D721Med (cell line): ENCODE measurements at regions not wholly inside any gene's neighbourhood (a gene's known extent, or its start where the extent isn't known, plus 50 kb on each side); places are given as distances from the start of the nearest gene placed in this dataset.
A peak's percentile ranks its signal among the peaks of the same experiment; 100 is the strongest.

Experiments used
- DNase-seq: peaks from one replicate; pipeline ENCODE4 v3.0.0; 2011; ENCODE audit warnings: low spot score; ENCODE audit not compliant: insufficient read length
- FAIRE-seq: peaks from 2 replicates; lab custom pipeline; 2011; peaks lifted over from hg19 to GRCh38; lab: Jason Lieb, UNC
- CTCF ChIP-seq: IDR thresholded peaks from 2 replicates; pipeline ENCODE4 v1.5.1; 2012; ENCODE audit warnings: mild to moderate bottlenecking, control low read depth; ENCODE audit not compliant: insufficient read depth; ENCODE audit errors: missing control alignments

DNA sequence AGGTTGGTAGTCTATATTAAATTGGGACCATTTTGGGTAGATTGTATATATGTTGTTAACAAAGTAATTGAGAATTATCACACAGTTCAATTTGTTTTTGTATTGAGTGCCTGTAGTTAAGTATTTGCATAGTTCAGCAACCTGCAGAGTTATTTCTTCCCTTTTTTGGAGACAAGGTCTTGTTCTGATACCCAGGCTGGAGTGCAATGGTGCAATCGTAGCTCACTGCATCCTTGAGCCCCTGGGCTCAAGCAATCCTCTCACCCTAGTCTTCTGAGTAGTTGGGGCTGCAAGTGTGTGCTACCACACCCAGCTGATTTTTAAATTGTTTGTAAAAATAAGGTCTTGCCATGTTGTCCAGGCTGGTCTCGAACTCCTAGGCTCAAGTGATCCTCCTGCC, 250.5 kb downstream of the UTRN start:
- no peak for TF ChIP-seq CTCF
- DNase-seq: no peak
- no peak for FAIRE-seq

- TF ChIP-seq CTCF: no peak
- no peak for FAIRE-seq
- no peak for DNase-seq
Observed at GRCh38 chr6:144536079-144536478, 250.9 kb downstream of the UTRN start.

GRCh38 chr6:144543006-144543871, 258.1 kb downstream of the UTRN start:
- TF ChIP-seq CTCF: no peak
- FAIRE-seq: no peak
- DNase-seq: no peak

DNA sequence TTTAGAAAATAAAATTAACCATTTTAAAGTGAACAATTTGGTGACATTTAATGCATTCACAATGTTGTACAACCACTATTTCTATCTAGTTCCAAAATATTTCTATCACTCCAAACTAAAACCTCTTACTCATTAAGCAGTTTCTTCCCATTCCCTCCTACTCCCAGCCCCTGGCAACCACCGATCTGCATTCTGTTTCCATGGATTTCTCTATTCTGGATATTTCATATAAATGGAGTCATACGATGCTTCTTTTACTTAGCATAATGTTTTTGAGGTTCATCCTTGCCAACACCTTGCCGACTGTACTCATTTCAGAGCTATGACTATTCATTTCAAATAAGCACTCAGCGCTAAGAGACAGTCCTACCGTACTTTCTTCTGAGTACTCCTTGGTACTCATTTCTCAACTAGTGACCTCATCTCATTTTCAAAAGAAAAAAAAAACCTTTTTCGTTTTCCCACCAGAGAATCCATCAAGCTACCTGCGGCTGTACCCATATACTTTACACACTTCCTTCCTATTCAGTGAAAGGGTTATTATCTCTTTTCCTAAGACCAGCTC, 259.2 kb downstream of the UTRN start:
- DNase-seq (no peak), FAIRE-seq (no peak)
- TF ChIP-seq CTCF: no peak

DNA sequence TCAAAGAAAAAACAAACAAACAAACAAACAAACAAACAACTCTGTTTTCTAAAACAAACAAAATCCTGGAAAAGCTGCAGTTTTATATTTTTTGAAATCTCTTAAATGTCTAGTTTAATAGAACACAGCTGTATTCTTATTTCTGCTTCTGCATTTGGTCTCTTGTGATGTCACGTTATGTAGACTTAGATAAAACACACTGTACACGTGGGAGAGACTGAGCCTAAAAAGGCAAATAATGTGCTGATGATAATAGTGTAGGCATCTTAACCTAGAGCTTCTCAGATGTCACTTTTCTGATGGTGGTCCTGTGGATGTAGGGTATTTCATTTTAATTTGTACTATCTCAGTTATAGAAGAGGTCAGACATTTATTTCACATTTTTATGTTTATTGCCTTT, 261.7 kb downstream of the UTRN start:
- no peak for TF ChIP-seq CTCF
- DNase-seq (no peak), FAIRE-seq (no peak)

DNA sequence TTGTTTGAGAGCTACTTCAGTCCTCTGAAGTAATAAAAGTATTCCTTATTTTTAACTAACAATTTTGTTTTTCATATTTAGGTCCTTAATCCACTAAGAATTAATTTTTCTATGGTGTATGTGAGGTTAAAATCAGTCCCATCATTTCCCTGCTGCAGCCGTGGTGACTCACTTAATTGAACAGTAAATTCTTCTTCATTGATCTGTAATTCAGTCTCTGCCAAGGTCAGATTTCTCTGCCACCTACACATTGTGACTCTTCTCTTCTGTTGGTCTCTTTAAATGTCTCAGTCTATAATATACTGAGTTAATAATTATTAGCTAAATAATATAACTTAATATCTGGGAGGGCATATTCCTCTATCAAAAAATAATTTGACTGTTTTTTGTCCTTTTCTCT, 262.3 kb downstream of the UTRN start:
- FAIRE-seq (no peak), DNase-seq (no peak)
- no peak for TF ChIP-seq CTCF

- DNase-seq (no peak), FAIRE-seq (no peak)
- TF ChIP-seq CTCF: peak; percentile 1
Observed at GRCh38 chr6:144548536-144548935, 263.4 kb downstream of the UTRN start.
